ENCODE measurements at regions not wholly inside any gene's neighbourhood (a gene's known extent, or its start where the extent isn't known, plus 50 kb on each side); places are given as distances from the start of the nearest gene placed in this dataset.

DNA sequence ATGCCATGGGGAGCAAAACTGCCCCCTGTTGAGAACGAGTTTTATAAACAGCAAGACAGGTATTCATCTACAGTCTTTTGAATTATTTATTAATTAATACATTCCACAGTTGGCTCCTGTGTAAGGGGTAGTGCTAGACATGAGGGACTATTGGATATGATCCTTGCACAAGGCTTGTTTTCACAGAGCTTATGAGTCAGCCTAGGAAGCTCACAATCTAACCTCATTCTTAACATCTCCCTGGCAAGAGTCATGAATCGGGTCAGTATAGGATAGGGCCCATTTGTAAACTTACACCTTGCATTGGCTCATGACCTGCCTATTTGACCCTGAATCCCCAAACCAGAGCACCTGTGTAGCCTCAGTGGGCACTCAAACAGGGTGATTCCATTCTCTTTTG is 209.1 kb upstream of the HCCS start:
- Mint-ChIP-seq H3K4me3 (no peak overlapping the region), H3K27me3 (ENCODE audit: low read depth in 3 of 3) (peaks cover 0 to 5% (median 2%) of the 10 kb centered on the region in 3 donors), H3K9me3 (peaks cover 3 to 21% (median 7%) of the 10 kb centered on the region in 6 donors), H3K4me1 (no peaks in the 10 kb centered on the region), H3K27ac (no peak overlapping the region), H3K36me3 (no peaks in the 10 kb centered on the region)
- DNase-seq: no peak

- Mint-ChIP-seq H3K9me3 (peaks cover 2 to 18% (median 9%) of the 10 kb centered on the region in 6 donors), H3K36me3 (no peaks in the 10 kb centered on the region), H3K27ac (no peak overlapping the region), H3K4me3 (no peak overlapping the region), H3K4me1 (no peaks in the 10 kb centered on the region), H3K27me3 (ENCODE audit: low read depth in 3 of 3) (peaks cover 0 to 5% (median 2%) of the 10 kb centered on the region in 3 donors)
- no peak for DNase-seq
Observed at GRCh38 chrX:10903523-10903922, 207.6 kb upstream of the HCCS start.

DNA sequence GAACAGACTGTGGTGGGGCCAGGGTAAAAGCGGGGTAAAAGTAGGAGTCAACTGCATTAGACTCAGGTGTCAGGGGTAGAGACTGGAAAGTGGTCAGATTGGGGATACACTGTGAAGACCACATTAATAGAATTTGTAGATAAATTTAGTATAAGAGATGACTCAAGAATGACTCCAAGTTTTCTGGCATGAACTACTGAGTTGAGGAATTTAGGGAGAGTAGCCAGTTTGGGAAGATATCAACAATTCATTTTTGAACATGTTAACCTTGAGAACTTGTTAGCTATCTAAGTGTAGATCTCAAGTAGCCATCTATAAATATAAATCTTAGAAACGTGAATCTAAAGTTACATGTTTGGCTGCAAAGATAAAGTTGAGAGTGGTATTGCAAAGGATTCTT is 206.9 kb upstream of the HCCS start:
- H3K4me1 Mint-ChIP-seq: no peaks in the 10 kb centered on the region
- H3K9me3 Mint-ChIP-seq: peaks cover 2 to 14% (median 8%) of the 10 kb centered on the region in 6 donors
- H3K27me3 Mint-ChIP-seq (ENCODE audit: low read depth in 3 of 3): peaks cover 0 to 3% (median 0%) of the 10 kb centered on the region in 3 donors
- no peak for DNase-seq
- H3K27ac Mint-ChIP-seq: no peak overlapping the region
- no peaks in the 10 kb centered on the region for H3K36me3 Mint-ChIP-seq
- H3K4me3 Mint-ChIP-seq: no peak overlapping the region

DNA sequence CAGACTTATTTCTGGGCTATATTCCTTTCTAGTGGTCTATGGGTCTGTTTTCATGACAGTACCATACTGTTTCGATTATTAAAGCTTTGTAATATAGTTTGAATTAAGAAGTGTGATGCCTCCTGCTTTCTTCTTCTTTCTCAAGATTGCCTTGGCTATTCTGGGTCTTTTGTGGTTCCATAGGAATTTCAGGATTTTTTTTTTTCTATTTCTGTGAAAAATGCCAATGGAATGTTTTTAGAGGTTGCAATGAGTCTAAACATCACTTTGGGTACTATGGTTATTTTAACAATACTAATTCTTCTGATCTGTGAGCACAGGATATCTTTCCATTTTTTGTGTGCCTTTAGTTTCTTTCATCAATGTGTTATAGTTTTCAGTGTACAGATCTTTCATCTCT is 204.3 kb upstream of the HCCS start:
- Mint-ChIP-seq H3K27ac (no peak overlapping the region), H3K27me3 (ENCODE audit: low read depth in 3 of 3) (peaks cover 0 to 3% (median 0%) of the 10 kb centered on the region in 3 donors), H3K9me3 (peaks cover 2 to 16% (median 11%) of the 10 kb centered on the region in 6 donors), H3K4me1 (no peaks in the 10 kb centered on the region), H3K36me3 (no peaks in the 10 kb centered on the region), H3K4me3 (no peak overlapping the region)
- no peak for DNase-seq

DNA sequence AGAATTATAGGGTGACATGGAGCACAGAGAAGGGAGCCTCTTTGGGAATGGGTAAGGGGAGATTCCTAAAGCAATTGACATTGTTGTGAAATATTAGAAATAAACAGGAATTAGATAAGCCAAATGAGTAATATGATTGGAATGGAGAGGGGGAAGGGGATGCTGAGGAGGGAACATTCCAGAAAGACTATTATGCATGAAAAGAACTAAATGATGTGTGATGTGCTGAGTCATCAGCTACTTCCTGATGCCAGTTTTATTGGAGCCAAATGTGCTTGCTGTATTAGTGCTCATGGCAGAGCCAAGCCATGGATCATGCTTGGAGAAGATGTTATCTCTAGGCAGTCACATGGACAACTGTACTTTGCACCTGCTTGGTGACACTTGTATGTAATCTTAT is 189.0 kb upstream of the HCCS start:
- H3K27me3 Mint-ChIP-seq (ENCODE audit: low read depth in 3 of 3): peaks cover 1 to 5% (median 4%) of the 10 kb centered on the region in 3 donors
- no peaks in the 10 kb centered on the region for H3K4me1 Mint-ChIP-seq
- no peak overlapping the region for H3K4me3 Mint-ChIP-seq
- H3K36me3 Mint-ChIP-seq: peaks cover 0 to under 1% (median 0%) of the 10 kb centered on the region in 3 donors
- no peak for DNase-seq
- peaks cover 4 to 26% (median 10%) of the 10 kb centered on the region in 6 donors for H3K9me3 Mint-ChIP-seq
- no peak overlapping the region for H3K27ac Mint-ChIP-seq

DNA sequence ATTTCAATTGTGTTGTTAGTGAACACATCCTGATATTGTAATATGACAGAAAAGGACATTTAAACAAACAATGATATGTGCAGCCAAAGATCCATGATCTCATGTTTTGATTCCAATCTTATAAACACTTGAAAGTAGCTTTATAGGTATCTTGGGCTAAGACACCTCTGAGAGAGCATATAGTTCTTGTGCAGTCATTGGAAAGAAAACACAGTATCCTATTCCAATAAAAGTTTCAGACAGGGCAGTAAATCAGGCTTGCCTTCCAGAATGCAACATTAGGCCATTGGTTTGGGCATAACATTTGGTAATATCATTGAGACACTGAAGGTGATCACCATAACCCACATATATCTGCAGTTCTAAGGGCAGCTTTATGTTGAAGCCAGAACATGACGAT is 188.3 kb upstream of the HCCS start:
- H3K27me3 Mint-ChIP-seq (ENCODE audit: low read depth in 3 of 3): peaks cover 1 to 6% (median 4%) of the 10 kb centered on the region in 3 donors
- H3K4me1 Mint-ChIP-seq: no peaks in the 10 kb centered on the region
- H3K36me3 Mint-ChIP-seq: no peaks in the 10 kb centered on the region
- no peak overlapping the region for H3K27ac Mint-ChIP-seq
- H3K9me3 Mint-ChIP-seq: peaks cover 2 to 23% (median 10%) of the 10 kb centered on the region in 6 donors
- DNase-seq: no peak
- no peak overlapping the region for H3K4me3 Mint-ChIP-seq

DNA sequence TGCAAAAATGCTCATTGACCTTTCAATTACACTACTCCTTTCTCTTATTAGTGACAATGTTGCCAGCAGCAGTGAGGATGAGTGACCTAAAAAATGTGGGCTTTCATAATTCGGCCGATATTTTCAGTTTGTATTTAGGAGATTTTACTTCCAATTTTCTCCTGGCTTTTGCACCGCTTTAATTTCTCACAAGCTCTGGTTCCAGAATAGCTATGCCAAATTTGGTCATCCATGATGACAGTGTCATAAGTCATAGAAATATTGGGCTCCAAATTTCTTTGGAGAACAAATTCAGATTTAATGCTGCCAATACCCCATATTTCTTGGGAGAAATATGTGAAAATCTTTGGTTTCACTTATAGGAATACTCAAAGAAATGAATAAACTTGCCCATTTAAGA is 187.7 kb upstream of the HCCS start:
- Mint-ChIP-seq H3K4me3 (no peak overlapping the region), H3K27ac (no peak overlapping the region), H3K9me3 (peaks cover 3 to 23% (median 7%) of the 10 kb centered on the region in 6 donors), H3K27me3 (ENCODE audit: low read depth in 3 of 3) (peaks cover 0 to 6% (median 1%) of the 10 kb centered on the region in 3 donors), H3K36me3 (no peaks in the 10 kb centered on the region), H3K4me1 (no peaks in the 10 kb centered on the region)
- DNase-seq: no peak

- Mint-ChIP-seq H3K27me3 (ENCODE audit: low read depth in 3 of 3) (peaks cover 0 to 8% (median 1%) of the 10 kb centered on the region in 3 donors), H3K9me3 (peaks cover 4 to 19% (median 8%) of the 10 kb centered on the region in 6 donors), H3K4me1 (no peaks in the 10 kb centered on the region), H3K4me3 (no peak overlapping the region), H3K36me3 (no peaks in the 10 kb centered on the region), H3K27ac (no peak overlapping the region)
- no peak for DNase-seq
Observed at GRCh38 chrX:10926404-10926803, 184.7 kb upstream of the HCCS start.

- H3K4me3 Mint-ChIP-seq: no peak overlapping the region
- peaks cover 0 to 6% (median under 1%) of the 10 kb centered on the region in 3 donors for H3K27me3 Mint-ChIP-seq (ENCODE audit: low read depth in 3 of 3)
- H3K9me3 Mint-ChIP-seq: peaks cover 4 to 17% (median 7%) of the 10 kb centered on the region in 6 donors
- no peak overlapping the region for H3K27ac Mint-ChIP-seq
- H3K4me1 Mint-ChIP-seq: no peaks in the 10 kb centered on the region
- DNase-seq: no peak
- no peaks in the 10 kb centered on the region for H3K36me3 Mint-ChIP-seq
Observed at GRCh38 chrX:10926891-10927290, 184.2 kb upstream of the HCCS start.

- H3K27ac Mint-ChIP-seq: no peak overlapping the region
- no peak overlapping the region for H3K4me3 Mint-ChIP-seq
- H3K4me1 Mint-ChIP-seq: no peaks in the 10 kb centered on the region
- no peaks in the 10 kb centered on the region for H3K36me3 Mint-ChIP-seq
- DNase-seq: no peak
- peaks cover 0 to 6% (median 0%) of the 10 kb centered on the region in 3 donors for H3K27me3 Mint-ChIP-seq (ENCODE audit: low read depth in 3 of 3)
- H3K9me3 Mint-ChIP-seq: peaks cover 5 to 21% (median 10%) of the 10 kb centered on the region in 6 donors
Observed at GRCh38 chrX:10929747-10930146, 181.4 kb upstream of the HCCS start.

DNA sequence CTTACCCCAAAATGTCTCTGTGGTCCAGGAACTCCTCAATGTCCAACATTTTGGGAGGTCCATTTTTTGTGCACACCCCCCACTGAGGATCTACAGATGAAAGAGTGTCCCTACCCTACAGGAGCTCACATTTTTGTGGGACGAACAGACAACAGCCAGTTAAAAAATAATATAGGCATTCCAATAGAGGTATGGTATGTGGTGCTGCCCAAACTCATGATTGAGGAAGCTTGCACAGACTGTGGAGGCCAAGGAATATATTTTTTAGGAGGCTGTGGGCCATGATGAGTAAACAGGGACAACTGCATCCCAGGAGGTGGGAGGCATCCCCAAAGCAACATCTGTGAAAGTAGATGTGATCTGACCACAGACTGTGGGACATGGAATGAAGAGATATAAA is 181.0 kb upstream of the HCCS start:
- Mint-ChIP-seq H3K27me3 (ENCODE audit: low read depth in 3 of 3) (peaks cover 0 to 6% (median 0%) of the 10 kb centered on the region in 3 donors), H3K36me3 (no peaks in the 10 kb centered on the region), H3K9me3 (peaks cover 4 to 25% (median 12%) of the 10 kb centered on the region in 6 donors), H3K4me1 (no peaks in the 10 kb centered on the region), H3K27ac (no peak overlapping the region), H3K4me3 (no peak overlapping the region)
- DNase-seq: no peak

DNA sequence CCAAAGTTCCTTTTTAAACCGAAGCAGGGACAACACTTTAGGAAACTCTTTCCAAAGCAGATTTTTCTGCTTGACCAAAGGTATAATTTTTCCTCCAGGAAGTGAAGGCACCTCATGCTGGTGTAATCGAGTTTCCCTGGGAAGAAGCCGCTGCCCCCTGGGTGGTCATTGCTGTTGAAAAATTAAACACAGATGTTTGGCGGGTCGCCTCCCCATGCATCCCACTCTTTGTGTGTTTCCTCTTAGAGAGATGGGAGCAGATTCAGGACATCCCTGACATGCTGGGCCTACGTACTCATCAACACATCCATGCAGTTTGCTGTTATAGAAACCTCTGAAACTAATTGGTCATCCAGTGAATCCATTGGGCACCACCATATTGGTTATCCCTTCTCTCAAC is 179.2 kb upstream of the HCCS start:
- peaks cover 0 to 6% (median 0%) of the 10 kb centered on the region in 3 donors for H3K27me3 Mint-ChIP-seq (ENCODE audit: low read depth in 3 of 3)
- no peak overlapping the region for H3K27ac Mint-ChIP-seq
- H3K4me1 Mint-ChIP-seq: no peaks in the 10 kb centered on the region
- peaks cover 4 to 27% (median 14%) of the 10 kb centered on the region in 6 donors for H3K9me3 Mint-ChIP-seq
- DNase-seq: no peak
- H3K4me3 Mint-ChIP-seq: no peak overlapping the region
- no peaks in the 10 kb centered on the region for H3K36me3 Mint-ChIP-seq

DNA sequence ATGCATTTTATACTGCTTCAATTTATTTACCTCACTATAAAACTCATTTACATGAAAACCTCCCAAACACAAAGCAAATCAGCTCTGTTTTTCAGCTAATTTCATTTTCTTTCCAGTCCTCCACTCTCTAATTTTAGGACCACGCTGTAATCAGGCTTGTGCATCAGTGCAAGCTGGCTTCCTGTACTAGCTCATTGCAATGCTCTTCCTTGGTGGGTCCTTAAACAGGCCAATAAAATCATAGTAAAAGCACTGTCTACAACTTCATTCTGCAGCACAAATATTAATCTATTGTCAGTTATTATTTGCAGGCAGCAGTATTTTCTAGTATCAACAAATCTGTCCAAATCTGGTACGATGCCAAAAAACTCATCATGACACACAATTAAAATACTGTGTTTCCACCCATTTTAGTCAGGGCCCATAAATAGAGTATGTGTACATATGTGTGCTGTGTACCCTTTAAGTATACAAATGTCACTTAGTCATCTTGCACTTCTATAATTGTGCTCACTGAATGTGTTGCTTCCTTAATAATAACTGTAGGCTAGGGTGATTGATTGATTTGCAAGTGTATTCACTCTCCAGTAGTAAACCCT is 178.2 kb upstream of the HCCS start:
- Mint-ChIP-seq H3K27me3 (ENCODE audit: low read depth in 3 of 3) (peaks cover 0 to 5% (median 0%) of the 10 kb centered on the region in 3 donors), H3K36me3 (no peaks in the 10 kb centered on the region), H3K27ac (no peak overlapping the region), H3K4me3 (no peak overlapping the region), H3K4me1 (no peaks in the 10 kb centered on the region), H3K9me3 (peaks cover 4 to 27% (median 14%) of the 10 kb centered on the region in 6 donors)
- DNase-seq: no peak

- Mint-ChIP-seq H3K36me3 (no peaks in the 10 kb centered on the region), H3K9me3 (peaks cover 3 to 26% (median 13%) of the 10 kb centered on the region in 6 donors), H3K27me3 (ENCODE audit: low read depth in 3 of 3) (peaks cover 0 to 5% (median 2%) of the 10 kb centered on the region in 3 donors), H3K4me3 (no peak overlapping the region), H3K27ac (no peak overlapping the region), H3K4me1 (no peaks in the 10 kb centered on the region)
- no peak for DNase-seq
Observed at GRCh38 chrX:10935501-10935900, 175.6 kb upstream of the HCCS start.

DNA sequence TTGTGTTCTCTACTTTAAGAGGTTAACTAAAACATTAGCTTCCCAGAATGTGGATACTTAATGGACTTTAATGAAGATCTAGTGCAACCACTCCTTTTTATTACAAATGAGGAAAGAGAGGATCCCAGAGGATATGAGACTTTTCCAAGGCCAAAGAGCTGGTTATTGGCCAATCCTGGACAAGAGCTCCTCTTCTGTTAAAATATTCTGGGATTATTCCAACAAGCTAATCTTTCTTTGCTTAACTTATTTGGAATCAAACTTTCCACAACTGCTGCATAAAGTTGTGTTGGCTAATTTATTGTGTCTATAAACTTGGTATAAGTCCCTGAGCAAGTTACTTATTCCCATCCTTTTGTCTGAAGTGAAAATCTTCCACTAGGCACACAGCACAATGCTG is 174.2 kb upstream of the HCCS start:
- Mint-ChIP-seq H3K27ac (no peak overlapping the region), H3K4me3 (no peak overlapping the region), H3K9me3 (peaks cover 0 to 26% (median 11%) of the 10 kb centered on the region in 6 donors), H3K36me3 (no peaks in the 10 kb centered on the region), H3K4me1 (no peaks in the 10 kb centered on the region), H3K27me3 (ENCODE audit: low read depth in 3 of 3) (peaks cover 0 to 2% (median 2%) of the 10 kb centered on the region in 3 donors)
- DNase-seq: no peak
